A673 (cell line): ENCODE measurements at regions not wholly inside any gene's neighbourhood (a gene's known extent, or its start where the extent isn't known, plus 50 kb on each side); places are given as distances from the start of the nearest gene placed in this dataset.

Experiments
- BruUV-seq: library from RNA; stranded (reverse); fragments of 400-500 nt; replicated peaks from 2 replicates; lab custom pipeline; 2021; lab: Mats Ljungman, UMichigan
- CTCF ChIA-PET: fragments of 300-600 bp; sonication (Branson Sonifier 250); formaldehyde crosslinking; loops from one replicate; lab custom pipeline; 2022; ENCODE audit warnings: antibody characterized with exemption; lab: Charles Lee
- POLR2A ChIA-PET: fragments of 300-600 bp; sonication (Branson Sonifier 250); formaldehyde crosslinking; loops from one replicate; lab custom pipeline; 2022; ENCODE audit warnings: antibody characterized with exemption; ENCODE audit not compliant: low non-redundant PET; lab: Charles Lee
- DNase-seq: peaks from one replicate; pipeline ENCODE4 v3.0.0-alpha.2; 2015; ENCODE audit warnings: low spot score
- H3K27ac ChIP-seq: fragments of 200-600 bp; sonication (generic); 2 replicates; pipeline ENCODE4 v1.5.1; 2016; ENCODE audit warnings: mixed run types, low read depth, mild to moderate bottlenecking, mixed read lengths, antibody characterized with exemption, low read length; ENCODE audit not compliant: poor library complexity, severe bottlenecking
- H3K27me3 ChIP-seq: fragments of 200-600 bp; sonication (generic); replicated peaks from 2 replicates; pipeline ENCODE4 v1.6.1; 2017; ENCODE audit warnings: mixed run types, low read depth, mild to moderate bottlenecking, mixed read lengths, antibody characterized with exemption, low read length; ENCODE audit not compliant: insufficient read depth, poor library complexity
- H3K36me3 ChIP-seq: fragments of 200-600 bp; sonication (generic); 2 replicates; pipeline ENCODE4 v1.6.1; 2016; ENCODE audit warnings: mixed run types, mild to moderate bottlenecking, mixed read lengths, antibody characterized with exemption, low read length; ENCODE audit not compliant: insufficient read depth, poor library complexity, severe bottlenecking
- H3K4me1 ChIP-seq: fragments of 200-600 bp; sonication (generic); 2 replicates; pipeline ENCODE4 v1.6.1; 2017; ENCODE audit warnings: mixed run types, mild to moderate bottlenecking, mixed read lengths, antibody characterized with exemption, low read length; ENCODE audit not compliant: insufficient read depth, poor library complexity, severe bottlenecking
- H3K4me3 ChIP-seq: fragments of 200-600 bp; sonication (generic); 2 replicates; pipeline ENCODE4 v1.5.1; 2016; ENCODE audit warnings: low read depth, mixed run types, mild to moderate bottlenecking, mixed read lengths, low read length; ENCODE audit not compliant: poor library complexity, severe bottlenecking
- H3K9me3 ChIP-seq: fragments of 200-600 bp; sonication (generic); 2 replicates; pipeline ENCODE4 v1.6.1; 2016; ENCODE audit warnings: mixed run types, low read depth, mild to moderate bottlenecking, mixed read lengths, antibody characterized with exemption, low read length; ENCODE audit not compliant: poor library complexity, severe bottlenecking
- CTCF ChIP-seq: fragments of 300-800, 200-600 bp; sonication (generic); conservative IDR thresholded peaks from 2 replicates; pipeline ENCODE4 v1.5.1; 2017; ENCODE audit warnings: low read depth, mild to moderate bottlenecking, antibody characterized with exemption, low read length, moderate library complexity, mixed read lengths
- EZH2 ChIP-seq: fragments of 200-600 bp; sonication (generic); IDR thresholded peaks from 2 replicates; pipeline ENCODE4 v1.6.1; 2017; ENCODE audit warnings: borderline replicate concordance, low read depth, mild to moderate bottlenecking, mixed read lengths, antibody characterized with exemption, low read length; ENCODE audit not compliant: poor library complexity, severe bottlenecking
- intact Hi-C: fragments of 100-400 bp; cut with micrococcal nuclease; formaldehyde crosslinking; loops from one replicate; pipeline ENCODE4 v1.10.0; 2022; ENCODE audit not compliant: unreplicated experiment

GRCh38 chr16:64008131-64008530, 1113.7 kb downstream of the CDH11 start:
- Histone ChIP-seq H3K27me3 (no peaks in the 10 kb centered on the region), H3K4me1 (no peaks in the 10 kb centered on the region), H3K27ac (no peak overlapping the region), H3K4me3 (no peak overlapping the region), H3K9me3 (no peaks in the 10 kb centered on the region), H3K36me3 (no peaks in the 10 kb centered on the region)
- no TSS peak for BruUV-seq
- TF ChIP-seq EZH2 (no peak), CTCF (no peak)
- CTCF ChIA-PET = no interaction called here
- no peak for DNase-seq
- intact Hi-C loops = no loop called here
- POLR2A ChIA-PET = no interaction called here

- Histone ChIP-seq H3K9me3 (no peaks in the 10 kb centered on the region), H3K27me3 (no peaks in the 10 kb centered on the region), H3K27ac (no peak overlapping the region), H3K36me3 (no peaks in the 10 kb centered on the region), H3K4me3 (no peak overlapping the region), H3K4me1 (no peaks in the 10 kb centered on the region)
- CTCF ChIA-PET = no interaction called here
- BruUV-seq = no TSS peak
- no peak for TF ChIP-seq CTCF
- no peak for TF ChIP-seq EZH2
- intact Hi-C loops = no loop called here
- DNase-seq = no peak
- POLR2A ChIA-PET = no interaction called here
Observed at GRCh38 chr16:64004116-64004515, 1117.7 kb downstream of the CDH11 start.

GRCh38 chr16:63995025-63995424, 1126.8 kb downstream of the CDH11 start:
- POLR2A ChIA-PET = no interaction called here

More at GRCh38 chr16:63995025-63995424, 1126.8 kb downstream of the CDH11 start:
- no peak for DNase-seq
- no peaks in the 10 kb centered on the region for H3K36me3 ChIP-seq
- no peaks in the 10 kb centered on the region for H3K9me3 ChIP-seq
- no TSS peak for BruUV-seq
- intact Hi-C loops = no loop called here
- H3K27ac ChIP-seq = no peak overlapping the region
- CTCF ChIA-PET = no interaction called here
- no peak for TF ChIP-seq CTCF
- no peak for TF ChIP-seq EZH2
- no peaks in the 10 kb centered on the region for H3K4me1 ChIP-seq
- no peak overlapping the region for H3K4me3 ChIP-seq
- H3K27me3 ChIP-seq = no peaks in the 10 kb centered on the region
